H9 (cell line): ENCODE measurements at regions not wholly inside any gene's neighbourhood (a gene's known extent, or its start where the extent isn't known, plus 50 kb on each side); places are given as distances from the start of the nearest gene placed in this dataset.

ENCODE experiments used
- DNase-seq: peaks from one replicate; pipeline ENCODE4 v3.0.0-alpha.2; 2017
- H2AFZ ChIP-seq: one replicate; pipeline ENCODE4 v1.6.1; 2013; ENCODE audit warnings: mild to moderate bottlenecking, low read length, control low read depth, moderate library complexity
- H2AK5ac ChIP-seq: 2 replicates; pipeline ENCODE4 v1.6.1; 2013; ENCODE audit warnings: low read length, control low read depth, mixed read lengths; ENCODE audit not compliant: insufficient read length
- H2BK120ac ChIP-seq: one replicate; pipeline ENCODE4 v1.6.1; 2013; ENCODE audit warnings: low read depth, mild to moderate bottlenecking, low read length, control low read depth, inconsistent platforms; ENCODE audit not compliant: poor library complexity, severe bottlenecking
- H2BK12ac ChIP-seq: 2 replicates; pipeline ENCODE4 v1.6.1; 2013; ENCODE audit warnings: low read length, control low read depth, mixed read lengths, low read depth; ENCODE audit not compliant: insufficient read length
- H2BK15ac ChIP-seq: 2 replicates; pipeline ENCODE4 v1.6.1; 2013; ENCODE audit warnings: low read depth, low read length, control low read depth
- H2BK20ac ChIP-seq: one replicate; pipeline ENCODE4 v1.6.1; 2013; ENCODE audit warnings: low read depth, mild to moderate bottlenecking, low read length, control low read depth, inconsistent platforms; ENCODE audit not compliant: poor library complexity, severe bottlenecking
- H2BK5ac ChIP-seq: 2 replicates; pipeline ENCODE4 v1.6.1; 2013; ENCODE audit warnings: low read length, control low read depth, mixed read lengths; ENCODE audit not compliant: insufficient read length
- H3K14ac ChIP-seq: 2 replicates; pipeline ENCODE4 v1.6.1; 2013; ENCODE audit warnings: low read length, control low read depth; ENCODE audit not compliant: insufficient read depth
- H3K18ac ChIP-seq: 2 replicates; pipeline ENCODE4 v1.6.1; 2013; ENCODE audit warnings: low read depth, mild to moderate bottlenecking, mixed read lengths, low read length, control low read depth; ENCODE audit not compliant: insufficient read length
- H3K23ac ChIP-seq: 2 replicates; pipeline ENCODE4 v1.6.1; 2013; ENCODE audit warnings: low read length, control low read depth, mixed read lengths, low read depth; ENCODE audit not compliant: insufficient read length
- H3K23me2 ChIP-seq: 2 replicates; pipeline ENCODE4 v1.6.1; 2013; ENCODE audit warnings: low read depth, mild to moderate bottlenecking, mixed read lengths, low read length, control low read depth; ENCODE audit not compliant: insufficient read length, poor library complexity, severe bottlenecking
- H3K27ac ChIP-seq: 2 replicates; pipeline ENCODE4 v1.5.1; 2013; ENCODE audit warnings: low read length, control low read depth, mixed read lengths, low read depth; ENCODE audit not compliant: insufficient read length
- H3K27me3 ChIP-seq: 2 replicates; pipeline ENCODE4 v1.6.1; 2013; ENCODE audit warnings: low read length, control low read depth, inconsistent platforms; ENCODE audit not compliant: insufficient read depth
- H3K4ac ChIP-seq: 2 replicates; pipeline ENCODE4 v1.6.1; 2013; ENCODE audit warnings: low read depth, mild to moderate bottlenecking, control low read depth, inconsistent platforms, low read length, moderate library complexity
- H3K4me1 ChIP-seq: 2 replicates; pipeline ENCODE4 v1.6.1; 2013; ENCODE audit warnings: low read length, control low read depth, inconsistent platforms; ENCODE audit not compliant: insufficient read depth
- H3K4me2 ChIP-seq: 2 replicates; pipeline ENCODE4 v1.6.1; 2013; ENCODE audit warnings: low read length, control low read depth, mixed read lengths; ENCODE audit not compliant: insufficient read length, insufficient read depth
- H3K56ac ChIP-seq: 2 replicates; pipeline ENCODE4 v1.6.1; 2013; ENCODE audit warnings: low read depth, mild to moderate bottlenecking, mixed read lengths, low read length, control low read depth; ENCODE audit not compliant: insufficient read length
- H3K79me1 ChIP-seq: 2 replicates; pipeline ENCODE4 v1.6.1; 2013; ENCODE audit warnings: low read depth, mild to moderate bottlenecking, moderate library complexity, low read length, control low read depth, inconsistent platforms; ENCODE audit not compliant: insufficient read depth, poor library complexity, severe bottlenecking
- H3K79me2 ChIP-seq: 2 replicates; pipeline ENCODE4 v1.6.1; 2013; ENCODE audit warnings: low read length, control low read depth, inconsistent platforms; ENCODE audit not compliant: insufficient read depth
- H3K9ac ChIP-seq: 2 replicates; pipeline ENCODE4 v1.6.1; 2013; ENCODE audit warnings: low read length, control low read depth, mixed read lengths; ENCODE audit not compliant: insufficient read length; ENCODE audit errors: extremely low read depth
- H3K9me3 ChIP-seq: one replicate; pipeline ENCODE4 v1.6.1; 2013; ENCODE audit warnings: low read depth, low read length, inconsistent platforms; ENCODE audit not compliant: control insufficient read depth
- H3T11ph ChIP-seq: one replicate; pipeline ENCODE4 v1.6.1; 2013; ENCODE audit warnings: mild to moderate bottlenecking, low read length, control low read depth, inconsistent platforms
- H4K20me1 ChIP-seq: one replicate; pipeline ENCODE4 v1.6.1; 2013; ENCODE audit not compliant: control insufficient read depth, insufficient read length, insufficient read depth
- H4K5ac ChIP-seq: 2 replicates; pipeline ENCODE4 v1.6.1; 2013; ENCODE audit warnings: low read depth, mild to moderate bottlenecking, mixed read lengths, low read length, control low read depth; ENCODE audit not compliant: insufficient read length
- H4K8ac ChIP-seq: replicated peaks from 2 replicates; pipeline ENCODE4 v1.6.1; 2013; ENCODE audit warnings: low read length, control low read depth, mixed read lengths, low read depth; ENCODE audit not compliant: insufficient read length
- H4K91ac ChIP-seq: 2 replicates; pipeline ENCODE4 v1.6.1; 2013; ENCODE audit warnings: low read depth, mild to moderate bottlenecking, moderate library complexity, mixed read lengths, low read length, control low read depth; ENCODE audit not compliant: insufficient read length
- H3K27ac Mint-ChIP-seq, 3 experiments: 2 replicates in 2 of 3; 3 replicates in 1 of 3; pipeline ENCODE4 v1.8.0; 2020 to 2021; ENCODE audit warnings: mixed read lengths in 3 of 3, mild to moderate bottlenecking in 1 of 3, moderate library complexity in 1 of 3
- H3K27me3 Mint-ChIP-seq: 2 replicates; pipeline ENCODE4 v1.8.0; 2021; ENCODE audit warnings: low read depth, mild to moderate bottlenecking, moderate library complexity, mixed read lengths
- H3K36me3 Mint-ChIP-seq, 3 experiments: 2 replicates in 2 of 3; 3 replicates in 1 of 3; pipeline ENCODE4 v1.8.0; 2020 to 2021; ENCODE audit warnings: low read depth in 3 of 3, mixed read lengths in 3 of 3; ENCODE audit not compliant: insufficient read depth in 1 of 3
- H3K4me1 Mint-ChIP-seq, 2 experiments: 2 replicates each; pipeline ENCODE4 v1.8.0; 2020; ENCODE audit warnings: mixed read lengths in 2 of 2
- H3K4me3 Mint-ChIP-seq, 2 experiments: 2 replicates in 1 of 2; 3 replicates in 1 of 2; pipeline ENCODE4 v1.8.0; 2020 to 2021; ENCODE audit warnings: mild to moderate bottlenecking in 2 of 2, mixed read lengths in 2 of 2, moderate library complexity in 1 of 2
- H3K9me3 Mint-ChIP-seq, 2 experiments: 2 replicates in 1 of 2; 3 replicates in 1 of 2; pipeline ENCODE4 v1.8.0; 2020; ENCODE audit warnings: mild to moderate bottlenecking in 2 of 2, mixed read lengths in 2 of 2, moderate library complexity in 1 of 2
- WGBS: extraction: QIAGEN DNeasy Blood & Tissue Kit; methylation state at CpG from one replicate; pipeline ENCODE4 v1.1.7; 2013; ENCODE audit warnings: missing lambda C conversion rate, low lambda C conversion rate, mixed read lengths; ENCODE audit not compliant: insufficient read length; ENCODE audit errors: extremely low coverage; 5-methylcytosine and 5-hydroxymethylcytosine counted together
- TF ChIP-seq, protein P1 (sequence below): fragments of 200-600 bp; sonication (generic); conservative IDR thresholded peaks from 3 replicates; pipeline ENCODE4 v1.8.0; 2021; ENCODE audit warnings: antibody characterized with exemption, mild to moderate bottlenecking

DNA sequence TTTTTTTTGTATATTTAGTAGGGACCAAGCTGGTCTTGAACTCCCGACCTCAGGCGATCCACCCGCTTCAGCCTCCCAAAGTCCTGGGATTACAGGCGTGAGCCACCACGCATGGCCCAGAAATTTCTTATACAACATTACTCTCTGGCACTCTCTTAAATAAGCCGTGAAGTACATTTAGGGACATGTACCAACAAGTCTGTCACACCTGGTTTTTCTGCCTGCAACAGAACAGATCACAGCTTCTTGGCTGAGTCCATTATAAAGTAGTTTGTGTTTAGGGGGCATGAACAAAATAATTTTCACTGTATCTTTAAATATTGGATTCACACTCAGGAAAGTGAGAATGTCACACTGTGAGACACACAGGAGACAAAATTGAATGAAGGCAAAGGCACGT lies 1567.3 kb downstream of the SLITRK5 start:
- H3K23ac ChIP-seq, result no peak overlapping the region
- TF ChIP-seq, protein P1, sequence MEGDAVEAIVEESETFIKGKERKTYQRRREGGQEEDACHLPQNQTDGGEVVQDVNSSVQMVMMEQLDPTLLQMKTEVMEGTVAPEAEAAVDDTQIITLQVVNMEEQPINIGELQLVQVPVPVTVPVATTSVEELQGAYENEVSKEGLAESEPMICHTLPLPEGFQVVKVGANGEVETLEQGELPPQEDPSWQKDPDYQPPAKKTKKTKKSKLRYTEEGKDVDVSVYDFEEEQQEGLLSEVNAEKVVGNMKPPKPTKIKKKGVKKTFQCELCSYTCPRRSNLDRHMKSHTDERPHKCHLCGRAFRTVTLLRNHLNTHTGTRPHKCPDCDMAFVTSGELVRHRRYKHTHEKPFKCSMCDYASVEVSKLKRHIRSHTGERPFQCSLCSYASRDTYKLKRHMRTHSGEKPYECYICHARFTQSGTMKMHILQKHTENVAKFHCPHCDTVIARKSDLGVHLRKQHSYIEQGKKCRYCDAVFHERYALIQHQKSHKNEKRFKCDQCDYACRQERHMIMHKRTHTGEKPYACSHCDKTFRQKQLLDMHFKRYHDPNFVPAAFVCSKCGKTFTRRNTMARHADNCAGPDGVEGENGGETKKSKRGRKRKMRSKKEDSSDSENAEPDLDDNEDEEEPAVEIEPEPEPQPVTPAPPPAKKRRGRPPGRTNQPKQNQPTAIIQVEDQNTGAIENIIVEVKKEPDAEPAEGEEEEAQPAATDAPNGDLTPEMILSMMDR, result no peak
- H3K9me3 Mint-ChIP-seq, result peaks cover 0 to 2% of the 10 kb centered on the region in 2 experiments; a peak in 1 of 5 replicates
- H3K14ac ChIP-seq, result no peak overlapping the region
- no peak overlapping the region for H2BK20ac ChIP-seq
- no peak overlapping the region for H3K56ac ChIP-seq
- H3K27ac Mint-ChIP-seq, result no peak overlapping the region; a peak in 1 of 7 replicates
- no peak overlapping the region for H3K18ac ChIP-seq
- no peak overlapping the region for H2BK12ac ChIP-seq
- H2BK5ac ChIP-seq, result no peak overlapping the region
- H4K91ac ChIP-seq, result no peak overlapping the region
- H3T11ph ChIP-seq, result no peak overlapping the region
- H4K20me1 ChIP-seq, result no peaks in the 10 kb centered on the region
- no peak overlapping the region for H3K4me2 ChIP-seq
- no peaks in the 10 kb centered on the region for H3K27me3 ChIP-seq
- H3K4ac ChIP-seq, result no peak overlapping the region
- DNase-seq, result no peak
- no peak overlapping the region for H2AK5ac ChIP-seq
- no peak overlapping the region for H3K4me3 Mint-ChIP-seq
- no peak overlapping the region for H4K8ac ChIP-seq
- H3K79me1 ChIP-seq, result no peaks in the 10 kb centered on the region
- H3K23me2 ChIP-seq, result no peaks in the 10 kb centered on the region
- H2BK15ac ChIP-seq, result no peak overlapping the region
- H3K4me1 ChIP-seq, result no peaks in the 10 kb centered on the region
- peaks cover 8 to 10% of the 10 kb centered on the region in 2 experiments for H3K4me1 Mint-ChIP-seq
- no peaks in the 10 kb centered on the region for H3K79me2 ChIP-seq
- H2BK120ac ChIP-seq, result no peak overlapping the region
- no peak overlapping the region for H2AFZ ChIP-seq
- no peak overlapping the region for H3K27ac ChIP-seq
- WGBS, result no CpG with 5 or more reads among the region's 7 CpGs
- no peak overlapping the region for H3K9ac ChIP-seq
- no peaks in the 10 kb centered on the region for H3K27me3 Mint-ChIP-seq
- H3K36me3 Mint-ChIP-seq, result peaks cover 0 to 2% (median 0%) of the 10 kb centered on the region in 3 experiments; a peak in 3 of 7 replicates
- H3K9me3 ChIP-seq, result no peaks in the 10 kb centered on the region
- no peak overlapping the region for H4K5ac ChIP-seq
